H1 (cell line): ENCODE measurements at regions not wholly inside any gene's neighbourhood (a gene's known extent, or its start where the extent isn't known, plus 50 kb on each side); places are given as distances from the start of the nearest gene placed in this dataset.

Source experiments
- CTCF ChIA-PET: fragments of 300-600 bp; sonication (Branson Sonifier 250); formaldehyde crosslinking; loops from one replicate; lab custom pipeline; 2021; ENCODE audit not compliant: partially characterized antibody; lab: Charles Lee
- POLR2A ChIA-PET: fragments of 300-600 bp; sonication (Branson Sonifier 250); formaldehyde crosslinking; loops from one replicate; lab custom pipeline; 2021; ENCODE audit warnings: inconsistent platforms; ENCODE audit not compliant: partially characterized antibody; lab: Charles Lee
- DNase-seq, 2 experiments: peaks; one replicate each; pipeline versions ENCODE4 v3.0.0 to v3.0.0-alpha.2; 2010 to 2022; ENCODE audit warnings: low spot score in 2 of 2, low read depth in 1 of 2, mixed read lengths in 1 of 2
- FAIRE-seq: peaks from 2 replicates; lab custom pipeline; 2011; peaks lifted over from hg19 to GRCh38; lab: Jason Lieb, UNC
- H2AFZ ChIP-seq: 2 replicates; pipeline ENCODE4 v1.8.1; 2012; ENCODE audit warnings: low read length, inconsistent platforms
- H2AK5ac ChIP-seq: 2 replicates; pipeline ENCODE4 v1.6.1; 2013; ENCODE audit warnings: low read depth, low read length
- H2BK120ac ChIP-seq: replicated peaks from 2 replicates; pipeline ENCODE3; 2013; ENCODE audit warnings: low read depth, low read length, inconsistent platforms
- H2BK12ac ChIP-seq: 2 replicates; pipeline ENCODE4 v1.6.1; 2013; ENCODE audit warnings: low read depth, low read length
- H2BK15ac ChIP-seq: 2 replicates; pipeline ENCODE4 v1.6.1; 2013; ENCODE audit warnings: low read length
- H2BK20ac ChIP-seq: 2 replicates; pipeline ENCODE4 v1.6.1; 2013; ENCODE audit warnings: low read length
- H2BK5ac ChIP-seq: 2 replicates; pipeline ENCODE4 v1.6.1; 2013; ENCODE audit warnings: low read depth, low read length
- H3K14ac ChIP-seq: 2 replicates; pipeline ENCODE4 v1.6.1; 2013; ENCODE audit warnings: inconsistent platforms; ENCODE audit not compliant: insufficient read length
- H3K18ac ChIP-seq: 2 replicates; pipeline ENCODE4 v1.6.1; 2013; ENCODE audit warnings: low read length; ENCODE audit errors: extremely low read depth
- H3K23ac ChIP-seq: 2 replicates; pipeline ENCODE4 v1.6.1; 2013; ENCODE audit warnings: inconsistent platforms; ENCODE audit not compliant: insufficient read length
- H3K23me2 ChIP-seq: 2 replicates; pipeline ENCODE4 v1.6.1; 2013; ENCODE audit warnings: low read depth, low read length
- H3K27ac ChIP-seq: 2 replicates; pipeline ENCODE4 v1.6.1; 2011; ENCODE audit warnings: low read depth, low read length, inconsistent platforms
- H3K27me3 ChIP-seq, 4 experiments: replicated peaks in 1 of 4; 1 replicate in 1 of 4; 2 replicates in 3 of 4; pipeline versions ENCODE4 v1.6.1 to v1.8.1; 2011 to 2013; ENCODE audit warnings: low read length in 3 of 4, mild to moderate bottlenecking in 3 of 4, inconsistent platforms in 2 of 4, mixed read lengths in 2 of 4, moderate library complexity in 1 of 4; ENCODE audit not compliant: control insufficient read depth in 3 of 4, insufficient read depth in 3 of 4; ENCODE audit errors: extremely low read depth in 1 of 4
- H3K36me3 ChIP-seq, 4 experiments: 2 replicates each; pipeline versions ENCODE4 v1.6.1 to v1.8.1; 2011 to 2013; ENCODE audit warnings: mild to moderate bottlenecking in 4 of 4, low read length in 3 of 4, moderate library complexity in 2 of 4, control low read depth in 1 of 4, inconsistent platforms in 1 of 4; ENCODE audit not compliant: insufficient read depth in 4 of 4, control insufficient read depth in 2 of 4
- H3K4ac ChIP-seq: replicated peaks from 2 replicates; pipeline ENCODE3; 2013; ENCODE audit warnings: low read length, low read depth, mixed read lengths, inconsistent platforms; ENCODE audit not compliant: insufficient read length
- H3K4me1 ChIP-seq, 4 experiments: replicated peaks in 1 of 4; 1 replicate in 1 of 4; 2 replicates in 3 of 4; pipeline versions ENCODE4 v1.6.1 to v1.8.1; 2011 to 2013; ENCODE audit warnings: low read length in 3 of 4, inconsistent platforms in 2 of 4, mixed read lengths in 1 of 4; ENCODE audit not compliant: insufficient read depth in 4 of 4, control insufficient read depth in 3 of 4
- H3K4me2 ChIP-seq, 2 experiments: 2 replicates each; pipeline versions ENCODE4 v1.6.1 to v1.8.1; 2011 to 2013; ENCODE audit warnings: low read depth in 2 of 2, low read length in 2 of 2, control low read depth in 1 of 2, inconsistent platforms in 1 of 2, mild to moderate bottlenecking in 1 of 2; ENCODE audit not compliant: insufficient read depth in 1 of 2
- H3K4me3 ChIP-seq, 4 experiments: fragments of 200-600, 300-600 bp in 1 of 4; sonication (generic), shearing (Covaris generic), sonication (Bioruptor Twin) in 1 of 4; 2 replicates each; pipeline versions ENCODE4 v1.5.1 to v1.8.1; 2011 to 2016; ENCODE audit warnings: low read length in 4 of 4, low read depth in 3 of 4, control low read depth in 2 of 4, inconsistent platforms in 2 of 4, mild to moderate bottlenecking in 2 of 4, mixed read lengths in 1 of 4, moderate library complexity in 1 of 4; ENCODE audit not compliant: insufficient read depth in 2 of 4; ENCODE audit errors: extremely low read depth in 1 of 4
- H3K56ac ChIP-seq: replicated peaks from 2 replicates; pipeline ENCODE3; 2013; ENCODE audit warnings: low read depth, mild to moderate bottlenecking, mixed read lengths, low read length, inconsistent platforms; ENCODE audit not compliant: insufficient read length
- H3K79me1 ChIP-seq: 2 replicates; pipeline ENCODE4 v1.6.1; 2013; ENCODE audit warnings: low read depth, low read length, control low read depth
- H3K79me2 ChIP-seq, 2 experiments: 2 replicates each; pipeline versions ENCODE4 v1.6.1 to v1.8.1; 2012 to 2013; ENCODE audit warnings: low read length in 2 of 2, mild to moderate bottlenecking in 2 of 2, inconsistent platforms in 1 of 2; ENCODE audit not compliant: insufficient read depth in 2 of 2, control insufficient read depth in 1 of 2
- H3K9ac ChIP-seq, 4 experiments: replicated peaks in 1 of 4; 1 replicate in 1 of 4; 2 replicates in 3 of 4; pipeline versions ENCODE4 v1.6.1 to v1.8.1; 2011 to 2013; ENCODE audit warnings: low read depth in 3 of 4, low read length in 3 of 4, control low read depth in 2 of 4, mild to moderate bottlenecking in 2 of 4, moderate library complexity in 2 of 4, inconsistent platforms in 1 of 4; ENCODE audit errors: extremely low read depth in 1 of 4
- H3K9me3 ChIP-seq, 2 experiments: 2 replicates each; pipeline versions ENCODE4 v1.6.1 to v1.8.1; 2012 to 2013; ENCODE audit warnings: mild to moderate bottlenecking in 2 of 2, moderate library complexity in 2 of 2, control low read depth in 1 of 2, inconsistent platforms in 1 of 2, low read depth in 1 of 2, low read length in 1 of 2, mixed read lengths in 1 of 2; ENCODE audit not compliant: insufficient read depth in 2 of 2
- H4K20me1 ChIP-seq, 2 experiments: replicated peaks in 1 of 2; 2 replicates each; pipeline versions ENCODE3 to v1.8.1; 2011 to 2013; ENCODE audit warnings: inconsistent platforms in 2 of 2, low read length in 2 of 2, mild to moderate bottlenecking in 1 of 2; ENCODE audit not compliant: insufficient read depth in 2 of 2, control insufficient read depth in 1 of 2
- H4K5ac ChIP-seq: 2 replicates; pipeline ENCODE4 v1.6.1; 2013; ENCODE audit warnings: low read length, low read depth, mixed read lengths, inconsistent platforms; ENCODE audit not compliant: insufficient read length
- H4K8ac ChIP-seq: 2 replicates; pipeline ENCODE4 v1.8.0; 2013; ENCODE audit warnings: mild to moderate bottlenecking, moderate library complexity, low read length, inconsistent platforms; ENCODE audit not compliant: insufficient read depth; ENCODE audit errors: extremely low read depth
- H4K91ac ChIP-seq: replicated peaks from 2 replicates; pipeline ENCODE3; 2013; ENCODE audit warnings: low read length, mixed read lengths, inconsistent platforms; ENCODE audit not compliant: insufficient read length
- BRCA1 ChIP-seq: IDR thresholded peaks from 2 replicates; pipeline ENCODE4 v1.6.1; 2012; ENCODE audit warnings: low read depth, low read length, improper control_type of control experiment
- CEBPB ChIP-seq: IDR thresholded peaks from 2 replicates; pipeline ENCODE4 v1.6.1; 2012; ENCODE audit warnings: low read depth, low read length
- CHD1 ChIP-seq: IDR thresholded peaks from 2 replicates; pipeline ENCODE4 v1.6.1; 2012; ENCODE audit warnings: low read depth, low read length, improper control_type of control experiment
- E2F6 ChIP-seq: IDR thresholded peaks from 2 replicates; pipeline ENCODE4 v1.6.1; 2012; ENCODE audit warnings: inconsistent platforms
- EGR1 ChIP-seq: IDR thresholded peaks from 2 replicates; pipeline ENCODE4 v1.6.1; 2011; ENCODE audit warnings: low read depth, low read length, borderline replicate concordance
- EP300 ChIP-seq, 2 experiments: IDR thresholded peaks; 1 replicate in 1 of 2; 2 replicates in 1 of 2; pipeline ENCODE4 v1.6.1; 2011 to 2012; ENCODE audit warnings: low read depth in 2 of 2, low read length in 2 of 2, mild to moderate bottlenecking in 2 of 2, borderline replicate concordance in 1 of 2, inconsistent platforms in 1 of 2, moderate library complexity in 1 of 2
- MAFK ChIP-seq: IDR thresholded peaks from 2 replicates; pipeline ENCODE4 v1.6.1; 2012; ENCODE audit warnings: low read depth, mild to moderate bottlenecking, improper control_type of control experiment, low read length
- PHF8 ChIP-seq: fragments of 200-600 bp; sonication (generic); conservative IDR thresholded peaks from 2 replicates; pipeline ENCODE4 v1.7.1; 2012; ENCODE audit warnings: low read depth, mild to moderate bottlenecking, inconsistent platforms, low read length, moderate library complexity
- POLR2AphosphoS5 ChIP-seq: IDR thresholded peaks from 2 replicates; pipeline ENCODE4 v1.6.1; 2011; ENCODE audit warnings: low read depth, low read length
- POU5F1 ChIP-seq: IDR thresholded peaks from 2 replicates; pipeline ENCODE4 v1.6.1; 2011; ENCODE audit warnings: low read depth, mild to moderate bottlenecking, low read length, moderate library complexity
- RNF2 ChIP-seq: fragments of 200-900, 300-1000 bp; sonication (generic); IDR thresholded peaks from 2 replicates; pipeline ENCODE4 v1.7.1; 2016; ENCODE audit warnings: borderline replicate concordance, low read depth, mild to moderate bottlenecking, antibody characterized with exemption, low read length; ENCODE audit not compliant: poor library complexity, severe bottlenecking; ENCODE audit errors: missing control alignments
- SRF ChIP-seq: IDR thresholded peaks from 2 replicates; pipeline ENCODE4 v1.6.1; 2011; ENCODE audit warnings: mild to moderate bottlenecking, low read depth, low read length, moderate library complexity
- TAF7 ChIP-seq: optimal IDR thresholded peaks from 2 replicates; pipeline ENCODE3; 2011; ENCODE audit warnings: low read depth, mild to moderate bottlenecking, inconsistent platforms, low read length, moderate library complexity, borderline replicate concordance
- TCF12 ChIP-seq: IDR thresholded peaks from 2 replicates; pipeline ENCODE4 v1.6.1; 2011; ENCODE audit warnings: low read depth, mild to moderate bottlenecking, low read length
- WGBS, 2 experiments: shearing (Covaris generic) in 1 of 2; methylation state at CpG; one replicate each; pipeline versions ENCODE4 v1.1.6 to v1.1.7; 2013 to 2015; ENCODE audit warnings: low lambda C conversion rate in 2 of 2, mixed read lengths in 2 of 2, inconsistent platforms in 1 of 2, low coverage in 1 of 2, missing lambda C conversion rate in 1 of 2; ENCODE audit not compliant: insufficient replicate concordance in 2 of 2, insufficient coverage in 1 of 2, insufficient read length in 1 of 2; ENCODE audit errors: extremely low coverage in 1 of 2, missing lambda C conversion rate in 1 of 2; 5-methylcytosine and 5-hydroxymethylcytosine counted together

GRCh38 chr3:64900156-64900555 is 212.4 kb upstream of the ADAMTS9 start:
- Histone ChIP-seq H2BK15ac (no peak overlapping the region), H2AK5ac (no peak overlapping the region), H3K9ac (no peak overlapping the region), H3K23me2 (no peaks in the 10 kb centered on the region), H3K56ac (no peak overlapping the region), H3K23ac (no peak overlapping the region), H3K27ac (no peak overlapping the region), H3K4me1 (peaks cover 0 to 3% (median 1%) of the 10 kb centered on the region in 4 experiments; a peak in 3 of 7 replicates), H4K91ac (no peak overlapping the region), H3K4ac (no peak overlapping the region), H3K36me3 (no peaks in the 10 kb centered on the region), H3K14ac (no peak overlapping the region), H2BK120ac (no peak overlapping the region), H3K27me3 (no peaks in the 10 kb centered on the region), H4K8ac (no peak overlapping the region), H3K18ac (no peak overlapping the region), H4K20me1 (no peaks in the 10 kb centered on the region), H3K4me3 (no peak overlapping the region), H2AFZ (no peak overlapping the region), H3K79me2 (no peaks in the 10 kb centered on the region), H3K4me2 (no peak overlapping the region), H2BK5ac (no peak overlapping the region), H3K9me3 (no peaks in the 10 kb centered on the region), H2BK12ac (no peak overlapping the region), H2BK20ac (no peak overlapping the region), H3K79me1 (no peaks in the 10 kb centered on the region), H4K5ac (no peak overlapping the region)
- 83% methylated on average over 3 of the region's 3 CpGs; no CpG with 5 or more reads in 1 of the 2 experiments for WGBS, 2 experiments
- CTCF ChIA-PET: interaction anchor here (1.7 kb wide), 1 partner anchor 44 kb away, joined by 3 read pairs; no protein-coding TSS in a partner anchor
- DNase-seq (no peak), FAIRE-seq (no peak)
- POLR2A ChIA-PET: no interaction called here
- TF ChIP-seq E2F6 (no peak), BRCA1 (no peak), PHF8 (no peak), CHD1 (no peak), POU5F1 (no peak), MAFK (no peak), CEBPB (no peak), SRF (no peak), TAF7 (no peak), TCF12 (no peak), RNF2 (no peak), EP300 (IDR thresholded peaks at IDR 0.05; ENCODE audit: borderline replicate concordance in 1 of 2, low read depth in 2 of 2, low read length in 2 of 2) (no peak), POLR2AphosphoS5 (no peak), EGR1 (no peak)
